HepG2 (cell line): ENCODE measurements at regions not wholly inside any gene's neighbourhood (a gene's known extent, or its start where the extent isn't known, plus 50 kb on each side); places are given as distances from the start of the nearest gene placed in this dataset.

ENCODE experiments used
- GATAD2A ChIP-seq: IDR thresholded peaks from 2 replicates; pipeline ENCODE4 v1.6.1; 2016
- SALL1 ChIP-seq: sonication (generic); formaldehyde crosslinking; IDR thresholded peaks from 2 replicates; pipeline ENCODE4 v1.8.0; 2022; ENCODE audit warnings: mild to moderate bottlenecking, missing genetic modification reagents
- TBX3 ChIP-seq: fragments of 450-650 bp; IDR thresholded peaks from 2 replicates; pipeline ENCODE4 v1.6.1; 2017; ENCODE audit warnings: antibody characterized with exemption, mild to moderate bottlenecking, inconsistent platforms, borderline replicate concordance
- ZFY ChIP-seq: sonication (generic); formaldehyde crosslinking; IDR thresholded peaks from 2 replicates; pipeline ENCODE4 v1.4.0; 2020; ENCODE audit warnings: missing genetic modification reagents
- ZNF772 ChIP-seq: sonication (generic); formaldehyde crosslinking; IDR thresholded peaks from 2 replicates; pipeline ENCODE4 v1.5.0; 2020; ENCODE audit warnings: mild to moderate bottlenecking, missing genetic modification reagents
- TF ChIP-seq, protein P1 (sequence below): IDR thresholded peaks from 2 replicates; pipeline ENCODE4 v1.6.1; 2016; ENCODE audit warnings: low read depth, missing genetic modification reagents, missing compliant biosample characterization
- TF ChIP-seq, protein P2 (sequence below): sonication (generic); formaldehyde crosslinking; IDR thresholded peaks from 2 replicates; pipeline ENCODE4 v1.5.1; 2020; ENCODE audit warnings: missing genetic modification reagents, mild to moderate bottlenecking, borderline replicate concordance
- TF ChIP-seq, protein P3 (sequence below), 2 experiments: fragments of 450-650 bp in 1 of 2; sonication (generic) in 1 of 2; formaldehyde crosslinking in 1 of 2; IDR thresholded peaks; 2 replicates each; pipeline versions ENCODE4 v1.6.1 to v1.8.0; 2016 to 2022; ENCODE audit warnings: antibody characterized with exemption in 1 of 2, mild to moderate bottlenecking in 1 of 2, missing genetic modification reagents in 1 of 2
- TF ChIP-seq, protein P4 (sequence below): sonication (generic); formaldehyde crosslinking; IDR thresholded peaks from 2 replicates; pipeline ENCODE4 v1.4.0; 2020; ENCODE audit warnings: mild to moderate bottlenecking, missing genetic modification reagents

DNA sequence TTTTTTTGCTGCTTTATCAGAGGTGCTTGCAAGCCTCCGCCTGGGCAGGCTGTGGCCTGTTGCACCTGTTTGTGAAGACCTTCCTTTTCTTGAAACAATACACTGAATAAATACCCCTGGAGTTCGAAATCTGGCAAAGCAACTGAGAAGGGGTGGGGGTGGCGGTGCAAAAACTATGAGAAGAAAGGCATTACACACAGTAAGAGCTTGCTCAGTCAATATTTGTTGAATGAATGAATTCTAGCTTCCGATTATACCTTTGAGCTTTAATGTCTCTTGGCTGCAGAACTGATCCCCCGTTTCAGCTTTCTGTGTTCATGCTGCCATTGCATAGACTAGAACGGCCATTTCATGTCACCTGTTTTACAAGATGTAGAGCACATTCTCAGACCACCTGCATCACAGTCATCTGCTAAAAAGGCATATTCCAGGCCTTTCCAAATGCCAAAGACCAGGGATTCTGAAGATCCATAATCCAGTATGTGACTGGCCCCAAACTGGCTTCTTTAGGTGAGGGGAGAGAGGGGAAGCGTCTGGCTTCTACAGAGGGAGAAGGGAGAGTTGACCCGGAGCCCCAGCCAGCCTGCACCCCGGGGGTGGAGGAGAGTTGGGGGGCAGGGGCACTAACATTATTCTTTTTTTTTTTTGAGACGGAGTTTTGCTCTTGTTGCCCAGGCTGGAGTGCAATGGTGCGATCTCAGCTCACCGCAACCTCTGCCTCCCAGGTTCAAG is 111.5 kb downstream of the ETS2 start (continued):
- TF ChIP-seq, protein P1, sequence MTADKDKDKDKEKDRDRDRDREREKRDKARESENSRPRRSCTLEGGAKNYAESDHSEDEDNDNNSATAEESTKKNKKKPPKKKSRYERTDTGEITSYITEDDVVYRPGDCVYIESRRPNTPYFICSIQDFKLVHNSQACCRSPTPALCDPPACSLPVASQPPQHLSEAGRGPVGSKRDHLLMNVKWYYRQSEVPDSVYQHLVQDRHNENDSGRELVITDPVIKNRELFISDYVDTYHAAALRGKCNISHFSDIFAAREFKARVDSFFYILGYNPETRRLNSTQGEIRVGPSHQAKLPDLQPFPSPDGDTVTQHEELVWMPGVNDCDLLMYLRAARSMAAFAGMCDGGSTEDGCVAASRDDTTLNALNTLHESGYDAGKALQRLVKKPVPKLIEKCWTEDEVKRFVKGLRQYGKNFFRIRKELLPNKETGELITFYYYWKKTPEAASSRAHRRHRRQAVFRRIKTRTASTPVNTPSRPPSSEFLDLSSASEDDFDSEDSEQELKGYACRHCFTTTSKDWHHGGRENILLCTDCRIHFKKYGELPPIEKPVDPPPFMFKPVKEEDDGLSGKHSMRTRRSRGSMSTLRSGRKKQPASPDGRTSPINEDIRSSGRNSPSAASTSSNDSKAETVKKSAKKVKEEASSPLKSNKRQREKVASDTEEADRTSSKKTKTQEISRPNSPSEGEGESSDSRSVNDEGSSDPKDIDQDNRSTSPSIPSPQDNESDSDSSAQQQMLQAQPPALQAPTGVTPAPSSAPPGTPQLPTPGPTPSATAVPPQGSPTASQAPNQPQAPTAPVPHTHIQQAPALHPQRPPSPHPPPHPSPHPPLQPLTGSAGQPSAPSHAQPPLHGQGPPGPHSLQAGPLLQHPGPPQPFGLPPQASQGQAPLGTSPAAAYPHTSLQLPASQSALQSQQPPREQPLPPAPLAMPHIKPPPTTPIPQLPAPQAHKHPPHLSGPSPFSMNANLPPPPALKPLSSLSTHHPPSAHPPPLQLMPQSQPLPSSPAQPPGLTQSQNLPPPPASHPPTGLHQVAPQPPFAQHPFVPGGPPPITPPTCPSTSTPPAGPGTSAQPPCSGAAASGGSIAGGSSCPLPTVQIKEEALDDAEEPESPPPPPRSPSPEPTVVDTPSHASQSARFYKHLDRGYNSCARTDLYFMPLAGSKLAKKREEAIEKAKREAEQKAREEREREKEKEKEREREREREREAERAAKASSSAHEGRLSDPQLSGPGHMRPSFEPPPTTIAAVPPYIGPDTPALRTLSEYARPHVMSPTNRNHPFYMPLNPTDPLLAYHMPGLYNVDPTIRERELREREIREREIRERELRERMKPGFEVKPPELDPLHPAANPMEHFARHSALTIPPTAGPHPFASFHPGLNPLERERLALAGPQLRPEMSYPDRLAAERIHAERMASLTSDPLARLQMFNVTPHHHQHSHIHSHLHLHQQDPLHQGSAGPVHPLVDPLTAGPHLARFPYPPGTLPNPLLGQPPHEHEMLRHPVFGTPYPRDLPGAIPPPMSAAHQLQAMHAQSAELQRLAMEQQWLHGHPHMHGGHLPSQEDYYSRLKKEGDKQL (CRISPR knock-in tag) = no peak
- no peak for TF ChIP-seq ZNF772
- peak; percentile 78 for TF ChIP-seq SALL1 (CRISPR knock-in tag)
- TF ChIP-seq TBX3 = no peak
- TF ChIP-seq, protein P2, sequence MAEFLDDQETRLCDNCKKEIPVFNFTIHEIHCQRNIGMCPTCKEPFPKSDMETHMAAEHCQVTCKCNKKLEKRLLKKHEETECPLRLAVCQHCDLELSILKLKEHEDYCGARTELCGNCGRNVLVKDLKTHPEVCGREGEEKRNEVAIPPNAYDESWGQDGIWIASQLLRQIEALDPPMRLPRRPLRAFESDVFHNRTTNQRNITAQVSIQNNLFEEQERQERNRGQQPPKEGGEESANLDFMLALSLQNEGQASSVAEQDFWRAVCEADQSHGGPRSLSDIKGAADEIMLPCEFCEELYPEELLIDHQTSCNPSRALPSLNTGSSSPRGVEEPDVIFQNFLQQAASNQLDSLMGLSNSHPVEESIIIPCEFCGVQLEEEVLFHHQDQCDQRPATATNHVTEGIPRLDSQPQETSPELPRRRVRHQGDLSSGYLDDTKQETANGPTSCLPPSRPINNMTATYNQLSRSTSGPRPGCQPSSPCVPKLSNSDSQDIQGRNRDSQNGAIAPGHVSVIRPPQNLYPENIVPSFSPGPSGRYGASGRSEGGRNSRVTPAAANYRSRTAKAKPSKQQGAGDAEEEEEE = no peak
- TF ChIP-seq, protein P3, sequence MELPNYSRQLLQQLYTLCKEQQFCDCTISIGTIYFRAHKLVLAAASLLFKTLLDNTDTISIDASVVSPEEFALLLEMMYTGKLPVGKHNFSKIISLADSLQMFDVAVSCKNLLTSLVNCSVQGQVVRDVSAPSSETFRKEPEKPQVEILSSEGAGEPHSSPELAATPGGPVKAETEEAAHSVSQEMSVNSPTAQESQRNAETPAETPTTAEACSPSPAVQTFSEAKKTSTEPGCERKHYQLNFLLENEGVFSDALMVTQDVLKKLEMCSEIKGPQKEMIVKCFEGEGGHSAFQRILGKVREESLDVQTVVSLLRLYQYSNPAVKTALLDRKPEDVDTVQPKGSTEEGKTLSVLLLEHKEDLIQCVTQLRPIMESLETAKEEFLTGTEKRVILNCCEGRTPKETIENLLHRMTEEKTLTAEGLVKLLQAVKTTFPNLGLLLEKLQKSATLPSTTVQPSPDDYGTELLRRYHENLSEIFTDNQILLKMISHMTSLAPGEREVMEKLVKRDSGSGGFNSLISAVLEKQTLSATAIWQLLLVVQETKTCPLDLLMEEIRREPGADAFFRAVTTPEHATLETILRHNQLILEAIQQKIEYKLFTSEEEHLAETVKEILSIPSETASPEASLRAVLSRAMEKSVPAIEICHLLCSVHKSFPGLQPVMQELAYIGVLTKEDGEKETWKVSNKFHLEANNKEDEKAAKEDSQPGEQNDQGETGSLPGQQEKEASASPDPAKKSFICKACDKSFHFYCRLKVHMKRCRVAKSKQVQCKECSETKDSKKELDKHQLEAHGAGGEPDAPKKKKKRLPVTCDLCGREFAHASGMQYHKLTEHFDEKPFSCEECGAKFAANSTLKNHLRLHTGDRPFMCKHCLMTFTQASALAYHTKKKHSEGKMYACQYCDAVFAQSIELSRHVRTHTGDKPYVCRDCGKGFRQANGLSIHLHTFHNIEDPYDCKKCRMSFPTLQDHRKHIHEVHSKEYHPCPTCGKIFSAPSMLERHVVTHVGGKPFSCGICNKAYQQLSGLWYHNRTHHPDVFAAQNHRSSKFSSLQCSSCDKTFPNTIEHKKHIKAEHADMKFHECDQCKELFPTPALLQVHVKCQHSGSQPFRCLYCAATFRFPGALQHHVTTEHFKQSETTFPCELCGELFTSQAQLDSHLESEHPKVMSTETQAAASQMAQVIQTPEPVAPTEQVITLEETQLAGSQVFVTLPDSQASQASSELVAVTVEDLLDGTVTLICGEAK (IDR thresholded peaks at IDR 0.05) = no peak
- TF ChIP-seq, protein P3 (CRISPR knock-in tag; IDR thresholded peaks at IDR 0.05) = no peak
- peak; percentile 32; the same call in 1 of the 2 replicates for TF ChIP-seq ZFY (CRISPR knock-in tag)
- peak; percentile 89 for TF ChIP-seq GATAD2A
- TF ChIP-seq, protein P4, sequence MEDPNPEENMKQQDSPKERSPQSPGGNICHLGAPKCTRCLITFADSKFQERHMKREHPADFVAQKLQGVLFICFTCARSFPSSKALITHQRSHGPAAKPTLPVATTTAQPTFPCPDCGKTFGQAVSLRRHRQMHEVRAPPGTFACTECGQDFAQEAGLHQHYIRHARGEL (CRISPR knock-in tag) = no peak
